GM10248 (cell line): ENCODE measurements at regions not wholly inside any gene's neighbourhood (a gene's known extent, or its start where the extent isn't known, plus 50 kb on each side); places are given as distances from the start of the nearest gene placed in this dataset.
A peak's percentile ranks its signal among the peaks of the same experiment; 100 is the strongest.

Source experiments
- CTCF ChIA-PET: fragments of 300-600 bp; sonication (Branson Sonifier 250); formaldehyde crosslinking; extraction: SDS; loops from one replicate; lab custom pipeline; 2021; ENCODE audit warnings: antibody characterized with exemption; lab: Yijun Ruan, JAX
- POLR2A ChIA-PET: fragments of 350-650 bp; sonication (Branson Sonifier 250); formaldehyde crosslinking; extraction: SDS; loops from one replicate; lab custom pipeline; 2020; ENCODE audit warnings: antibody characterized with exemption; lab: Yijun Ruan, JAX
- DNase-seq: peaks from one replicate; pipeline ENCODE4 v3.0.0; 2012; ENCODE audit errors: extremely low spot score
- CTCF ChIP-seq: IDR thresholded peaks from 2 replicates; pipeline ENCODE4 v1.5.1; 2012; ENCODE audit warnings: mild to moderate bottlenecking, low read depth; ENCODE audit errors: extremely low read depth, missing control alignments, control extremely low read depth

- TF ChIP-seq CTCF = no peak
- ChIA-PET POLR2A (no interaction called here), CTCF (interaction anchor here (0.9 to 2.2 kb wide), 8 partner anchors 9 to 85 kb away, joined by 3 to 10 read pairs (median 3); partner anchors contain the start of gene ATP2C1)
- DNase-seq = peak; percentile 16
These were observed 54.8 kb upstream of the ATP2C1 start for GRCh38 chr3:130838898-130839600.

GRCh38 chr3:130839813-130840212 lies 54.1 kb upstream of the ATP2C1 start:
- no peak for TF ChIP-seq CTCF
- ChIA-PET CTCF (interaction anchor here (0.8 to 2.1 kb wide), 10 partner anchors 8 to 85 kb away, joined by 3 to 15 read pairs (median 4); no protein-coding TSS in a partner anchor), POLR2A (no interaction called here)
- peak; percentile 25 for DNase-seq

- TF ChIP-seq CTCF = no peak
- no peak for DNase-seq
- POLR2A ChIA-PET = interaction anchor here (0.8 kb wide), 1 partner anchor 9 kb away, joined by 3 read pairs; no protein-coding TSS in a partner anchor
- CTCF ChIA-PET = interaction anchor here (1.0 to 2.1 kb wide), 4 partner anchors 9 to 80 kb away, joined by 3 to 15 read pairs (median 4); partner anchors contain the start of gene ATP2C1
These were observed 52.5 kb upstream of the ATP2C1 start for GRCh38 chr3:130841357-130841756.

- TF ChIP-seq CTCF = no peak
- CTCF ChIA-PET = interaction anchor here (1.0 to 1.3 kb wide), 2 partner anchors 50 kb away, joined by 3 to 4 read pairs; partner anchors contain the start of gene ATP2C1
These were observed 50.4 kb upstream of the ATP2C1 start for GRCh38 chr3:130843441-130843840.

More at GRCh38 chr3:130843441-130843840, 50.4 kb upstream of the ATP2C1 start:
- POLR2A ChIA-PET = no interaction called here
- DNase-seq = no peak
